WTC11 (cell line): ENCODE measurements at regions not wholly inside any gene's neighbourhood (a gene's known extent, or its start where the extent isn't known, plus 50 kb on each side); places are given as distances from the start of the nearest gene placed in this dataset.

Experiments used
- ATF6 ChIP-seq: sonication (generic); formaldehyde crosslinking; IDR thresholded peaks from 2 replicates; pipeline ENCODE4 v1.8.1; 2023; ENCODE audit warnings: mild to moderate bottlenecking, missing genetic modification reagents
- CTCF ChIP-seq: fragments of 200-600 bp; IDR thresholded peaks from 2 replicates; pipeline ENCODE4 v1.8.0; 2022; ENCODE audit warnings: antibody characterized with exemption
- ESRRA ChIP-seq: sonication (generic); formaldehyde crosslinking; IDR thresholded peaks from 2 replicates; pipeline ENCODE4 v1.8.1; 2022; ENCODE audit warnings: mild to moderate bottlenecking, missing genetic modification reagents, borderline replicate concordance
- GABPB1 ChIP-seq: sonication (generic); formaldehyde crosslinking; IDR thresholded peaks from 2 replicates; pipeline ENCODE4 v1.8.1; 2023; ENCODE audit warnings: mild to moderate bottlenecking, missing genetic modification reagents
- SMAD4 ChIP-seq: sonication (generic); formaldehyde crosslinking; IDR thresholded peaks from 2 replicates; pipeline ENCODE4 v1.8.0; 2022; ENCODE audit warnings: mild to moderate bottlenecking, missing genetic modification reagents
- SP1 ChIP-seq: sonication (generic); formaldehyde crosslinking; conservative IDR thresholded peaks from 2 replicates; pipeline ENCODE4 v1.8.1; 2022; ENCODE audit warnings: missing genetic modification reagents
- TEAD4 ChIP-seq: sonication (generic); formaldehyde crosslinking; IDR thresholded peaks from 2 replicates; pipeline ENCODE4 v1.8.0; 2022; ENCODE audit warnings: mild to moderate bottlenecking, missing genetic modification reagents
- USF2 ChIP-seq: sonication (generic); formaldehyde crosslinking; IDR thresholded peaks from 2 replicates; pipeline ENCODE4 v1.8.1; 2023; ENCODE audit warnings: mild to moderate bottlenecking, missing genetic modification reagents, moderate library complexity

- no peak for TF ChIP-seq CTCF
- TF ChIP-seq USF2 (CRISPR knock-in tag) = no peak
- no peak for TF ChIP-seq ATF6 (CRISPR knock-in tag)
- TF ChIP-seq TEAD4 = no peak
- no peak for TF ChIP-seq SP1 (CRISPR knock-in tag)
- no peak for TF ChIP-seq SMAD4 (CRISPR knock-in tag)
- no peak for TF ChIP-seq GABPB1 (CRISPR knock-in tag)
- no peak for TF ChIP-seq ESRRA (CRISPR knock-in tag)
Measured at GRCh38 chr4:131609039-131609438, 1540.1 kb upstream of the PCDH10 start.
